ENCODE measurements at regions not wholly inside any gene's neighbourhood (a gene's known extent, or its start where the extent isn't known, plus 50 kb on each side); places are given as distances from the start of the nearest gene placed in this dataset.

- TF ChIP-seq, protein P1, sequence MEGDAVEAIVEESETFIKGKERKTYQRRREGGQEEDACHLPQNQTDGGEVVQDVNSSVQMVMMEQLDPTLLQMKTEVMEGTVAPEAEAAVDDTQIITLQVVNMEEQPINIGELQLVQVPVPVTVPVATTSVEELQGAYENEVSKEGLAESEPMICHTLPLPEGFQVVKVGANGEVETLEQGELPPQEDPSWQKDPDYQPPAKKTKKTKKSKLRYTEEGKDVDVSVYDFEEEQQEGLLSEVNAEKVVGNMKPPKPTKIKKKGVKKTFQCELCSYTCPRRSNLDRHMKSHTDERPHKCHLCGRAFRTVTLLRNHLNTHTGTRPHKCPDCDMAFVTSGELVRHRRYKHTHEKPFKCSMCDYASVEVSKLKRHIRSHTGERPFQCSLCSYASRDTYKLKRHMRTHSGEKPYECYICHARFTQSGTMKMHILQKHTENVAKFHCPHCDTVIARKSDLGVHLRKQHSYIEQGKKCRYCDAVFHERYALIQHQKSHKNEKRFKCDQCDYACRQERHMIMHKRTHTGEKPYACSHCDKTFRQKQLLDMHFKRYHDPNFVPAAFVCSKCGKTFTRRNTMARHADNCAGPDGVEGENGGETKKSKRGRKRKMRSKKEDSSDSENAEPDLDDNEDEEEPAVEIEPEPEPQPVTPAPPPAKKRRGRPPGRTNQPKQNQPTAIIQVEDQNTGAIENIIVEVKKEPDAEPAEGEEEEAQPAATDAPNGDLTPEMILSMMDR (IDR thresholded peaks at IDR 0.05) = no peak
- no peak for TF ChIP-seq EP300 (IDR thresholded peaks at IDR 0.05)
Observed at GRCh38 chr2:201959198-201959597, 74.5 kb upstream of the FZD7 start.

All from tibial nerve (tissue), 4 donors.